SK-N-MC (cell line): ENCODE measurements at regions not wholly inside any gene's neighbourhood (a gene's known extent, or its start where the extent isn't known, plus 50 kb on each side); places are given as distances from the start of the nearest gene placed in this dataset.

Source experiments
- EZH2 ChIP-seq: fragments of 200-600 bp; sonication (generic); IDR thresholded peaks from one replicate; pipeline ENCODE4 v1.6.1; 2017; ENCODE audit warnings: antibody characterized with exemption
- POLR2AphosphoS5 ChIP-seq: IDR thresholded peaks from 2 replicates; pipeline ENCODE4 v1.6.1; 2012; ENCODE audit warnings: mild to moderate bottlenecking, low read depth, low read length, borderline replicate concordance

GRCh38 chr1:213329406-213330008 is 278.5 kb downstream of the RPS6KC1 start:
- TF ChIP-seq EZH2: no peak
- TF ChIP-seq POLR2AphosphoS5: no peak
